ENCODE measurements at regions not wholly inside any gene's neighbourhood (a gene's known extent, or its start where the extent isn't known, plus 50 kb on each side); places are given as distances from the start of the nearest gene placed in this dataset.

DNA sequence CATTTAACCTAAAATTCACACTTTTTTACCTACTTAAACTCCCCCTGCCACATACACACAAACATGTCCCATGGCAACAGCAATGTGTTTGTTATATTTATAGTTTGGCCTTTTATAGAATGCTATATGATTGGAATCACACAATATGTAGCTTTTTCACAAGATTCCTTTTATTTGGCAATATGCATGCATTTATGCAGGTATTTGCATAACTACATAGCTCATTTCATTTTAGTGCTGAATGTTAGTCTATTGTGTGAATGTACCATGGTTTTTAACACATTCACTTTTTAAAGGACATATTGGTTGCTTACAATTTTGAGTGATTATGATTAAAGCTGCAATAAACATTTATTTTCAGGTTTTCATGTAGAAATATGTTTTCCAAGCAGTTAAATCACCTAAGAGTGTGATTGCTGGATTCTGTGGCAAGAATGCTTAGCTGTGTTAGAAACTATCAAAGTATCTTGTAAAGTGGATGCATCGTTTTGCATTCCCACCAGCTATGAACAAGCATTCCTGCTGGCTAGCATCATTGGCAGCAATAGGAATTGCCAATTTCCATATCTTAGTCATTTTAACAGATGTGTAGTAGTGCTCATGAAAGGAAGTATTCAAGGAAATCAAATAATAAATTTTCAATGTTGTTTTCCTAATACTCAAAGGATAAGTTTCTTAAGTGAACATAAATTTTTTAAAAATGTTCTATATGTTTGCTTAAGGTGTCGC is 557.0 kb downstream of the SLITRK1 start:
- H3K23ac ChIP-seq (ENCODE audit: low read depth, low read length), result no peak overlapping the region
- no peak overlapping the region for H3K18ac ChIP-seq (ENCODE audit: low read depth, low read length)
- in situ Hi-C loops (cut with MboI; ENCODE audit: low sequenced_read_pairs), result no loop called here
- no peak overlapping the region for H3K4me2 ChIP-seq (ENCODE audit: low read depth, low read length)
- no CpG with 5 or more reads among the region's 2 CpGs for WGBS, 2 experiments (ENCODE audit: extremely low coverage in 2 of 2, insufficient read length in 1 of 2)
- no peak overlapping the region for H2BK120ac ChIP-seq (ENCODE audit: low read depth, low read length)
- no peak overlapping the region for H2BK20ac ChIP-seq (ENCODE audit: low read depth, low read length)
- intact Hi-C loops (cut with micrococcal nuclease), result no loop called here
- H3K9me3 ChIP-seq (ENCODE audit: control insufficient read depth, insufficient read depth, low read length), result no peaks in the 10 kb centered on the region
- no peak overlapping the region for H3K4me3 ChIP-seq (ENCODE audit: insufficient read depth, low read depth, low read length)
- H3K27me3 ChIP-seq (ENCODE audit: control insufficient read depth, insufficient read depth, low read length), result no peaks in the 10 kb centered on the region
- CTCF ChIA-PET, result no interaction called here
- POLR2A ChIA-PET (ENCODE audit: unreplicated experiment), result no interaction called here
- H4K5ac ChIP-seq (ENCODE audit: low read depth, low read length), result no peak overlapping the region
- no peaks in the 10 kb centered on the region for H3K9me1 ChIP-seq (ENCODE audit: insufficient read depth, low read length)
- no peak overlapping the region for H3K56ac ChIP-seq (ENCODE audit: extremely low read depth, insufficient read depth, low read length)
- H2BK5ac ChIP-seq (ENCODE audit: low read depth, low read length, poor library complexity, severe bottlenecking), result no peak overlapping the region
- no peak overlapping the region for H3K14ac ChIP-seq (replicated peaks; ENCODE audit: low read depth, low read length)
- dilution Hi-C loops (cut with HindIII; ENCODE audit: low sequenced_read_pairs, unreplicated experiment), result no loop called here
- no peak overlapping the region for H3K4ac ChIP-seq (ENCODE audit: low read depth, low read length)
- H3K27ac ChIP-seq (ENCODE audit: insufficient read depth, low read length), result no peak overlapping the region
- H2AK5ac ChIP-seq (ENCODE audit: low read depth, low read length), result no peak overlapping the region
- H2AK9ac ChIP-seq (replicated peaks; ENCODE audit: low read depth, low read length, poor library complexity), result no peak overlapping the region
- peak; percentile 89 for ATAC-seq (ENCODE audit: low read depth)
- no peaks in the 10 kb centered on the region for H4K20me1 ChIP-seq (ENCODE audit: insufficient read depth, low read length)
- H3K79me1 ChIP-seq (ENCODE audit: low read depth in 1 of 2, low read length in 2 of 2), result no peaks in the 10 kb centered on the region
- no TSS peak for BruUV-seq (replicated peaks)
- H3K9ac ChIP-seq (ENCODE audit: low read depth, low read length), result no peak overlapping the region
- peak; percentile 86 for DNase-seq
- no peak for TF ChIP-seq MAZ (IDR thresholded peaks at IDR 0.05; ENCODE audit: borderline replicate concordance, low read depth, low read length)
- TF ChIP-seq CEBPB (IDR thresholded peaks at IDR 0.05; ENCODE audit: low read depth, low read length), result peak; percentile 13; the same call in 1 of the 2 replicates
- no peaks in the 10 kb centered on the region for H3K36me3 ChIP-seq (ENCODE audit: control insufficient read depth, insufficient read depth, low read length)
- no peak overlapping the region for H2AFZ ChIP-seq (replicated peaks; ENCODE audit: low read length, poor library complexity)
- H2BK15ac ChIP-seq (ENCODE audit: low read depth, low read length), result no peak overlapping the region
- no peak overlapping the region for H4K8ac ChIP-seq (ENCODE audit: low read depth in 2 of 2, low read length in 2 of 2)
- H4K91ac ChIP-seq (ENCODE audit: insufficient read depth, low read depth, low read length), result no peak overlapping the region
- H3K4me1 ChIP-seq (ENCODE audit: control insufficient read depth, insufficient read depth, low read length), result no peaks in the 10 kb centered on the region

All from IMR-90 (cell line).